ENCODE measurements at regions not wholly inside any gene's neighbourhood (a gene's known extent, or its start where the extent isn't known, plus 50 kb on each side); places are given as distances from the start of the nearest gene placed in this dataset.

DNA sequence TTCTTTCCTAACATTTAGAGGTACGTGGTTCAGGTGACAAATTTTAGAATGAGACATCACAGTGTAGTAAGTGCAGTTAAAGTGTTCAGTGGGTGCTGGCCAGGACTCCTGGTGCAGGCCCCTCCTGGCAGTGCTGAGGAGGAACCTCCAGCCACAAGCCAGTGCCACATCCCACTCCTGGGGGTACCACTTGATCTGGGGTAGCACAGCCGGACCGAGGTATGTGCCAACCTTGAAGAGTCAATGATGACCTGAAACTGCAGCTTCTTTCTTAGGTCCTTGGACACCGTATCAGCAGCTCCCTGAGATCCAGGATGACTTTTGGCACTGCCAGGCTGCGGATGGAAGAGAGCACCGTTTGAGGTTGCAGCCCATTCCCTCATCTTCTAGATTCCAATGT lies 310.4 kb upstream of the IRX4 start:
- TF ChIP-seq, protein P1, sequence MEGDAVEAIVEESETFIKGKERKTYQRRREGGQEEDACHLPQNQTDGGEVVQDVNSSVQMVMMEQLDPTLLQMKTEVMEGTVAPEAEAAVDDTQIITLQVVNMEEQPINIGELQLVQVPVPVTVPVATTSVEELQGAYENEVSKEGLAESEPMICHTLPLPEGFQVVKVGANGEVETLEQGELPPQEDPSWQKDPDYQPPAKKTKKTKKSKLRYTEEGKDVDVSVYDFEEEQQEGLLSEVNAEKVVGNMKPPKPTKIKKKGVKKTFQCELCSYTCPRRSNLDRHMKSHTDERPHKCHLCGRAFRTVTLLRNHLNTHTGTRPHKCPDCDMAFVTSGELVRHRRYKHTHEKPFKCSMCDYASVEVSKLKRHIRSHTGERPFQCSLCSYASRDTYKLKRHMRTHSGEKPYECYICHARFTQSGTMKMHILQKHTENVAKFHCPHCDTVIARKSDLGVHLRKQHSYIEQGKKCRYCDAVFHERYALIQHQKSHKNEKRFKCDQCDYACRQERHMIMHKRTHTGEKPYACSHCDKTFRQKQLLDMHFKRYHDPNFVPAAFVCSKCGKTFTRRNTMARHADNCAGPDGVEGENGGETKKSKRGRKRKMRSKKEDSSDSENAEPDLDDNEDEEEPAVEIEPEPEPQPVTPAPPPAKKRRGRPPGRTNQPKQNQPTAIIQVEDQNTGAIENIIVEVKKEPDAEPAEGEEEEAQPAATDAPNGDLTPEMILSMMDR (IDR thresholded peaks at IDR 0.05; ENCODE audit: low read length) = no peak
- no peak for TF ChIP-seq EZH2 (IDR thresholded peaks at IDR 0.05; ENCODE audit: borderline replicate concordance, low read length)

Measured in OCI-LY1 (cell line).